NCI-H510A treated with DMSO at 0.1 percent for 48 hours (cell line): ENCODE measurements at regions not wholly inside any gene's neighbourhood (a gene's known extent, or its start where the extent isn't known, plus 50 kb on each side); places are given as distances from the start of the nearest gene placed in this dataset.

Source experiments
- DNase-seq: peaks from one replicate; lab custom pipeline; 2025; lab: John Stamatoyannopoulos, UW

- DNase-seq, result no peak
Observed at GRCh38 chr5:165559645-165560044, 2054.2 kb downstream of the MAT2B start.

GRCh38 chr5:165560648-165561047 lies 2055.2 kb downstream of the MAT2B start:
- no peak for DNase-seq

GRCh38 chr5:165565911-165566310 lies 2060.5 kb downstream of the MAT2B start:
- no peak for DNase-seq

- DNase-seq, result no peak
Observed at GRCh38 chr5:165569551-165569950, 2064.1 kb downstream of the MAT2B start.

GRCh38 chr5:165573445-165573844 lies 2068.0 kb downstream of the MAT2B start:
- no peak for DNase-seq

- no peak for DNase-seq
Observed at GRCh38 chr5:165574100-165574499, 2068.7 kb downstream of the MAT2B start.

GRCh38 chr5:165576678-165577275 lies 2071.4 kb downstream of the MAT2B start:
- no peak for DNase-seq

GRCh38 chr5:165579911-165580310 lies 2074.5 kb downstream of the MAT2B start:
- DNase-seq, result no peak

GRCh38 chr5:165594693-165595092 lies 2089.3 kb downstream of the MAT2B start:
- no peak for DNase-seq

- DNase-seq, result no peak
Observed at GRCh38 chr5:165602529-165602928, 2097.1 kb downstream of the MAT2B start.

- DNase-seq, result no peak
Observed at GRCh38 chr5:165607026-165607425, 2101.6 kb downstream of the MAT2B start.

- no peak for DNase-seq
Observed at GRCh38 chr5:165609871-165610270, 2104.5 kb downstream of the MAT2B start.

GRCh38 chr5:165616490-165617405 lies 2111.3 kb downstream of the MAT2B start:
- DNase-seq, result no peak

GRCh38 chr5:165617491-165617890 lies 2112.1 kb downstream of the MAT2B start:
- no peak for DNase-seq

- DNase-seq, result no peak
Observed at GRCh38 chr5:165620394-165620793, 2115.0 kb downstream of the MAT2B start.

GRCh38 chr5:165622864-165623536 lies 2117.6 kb downstream of the MAT2B start:
- no peak for DNase-seq

GRCh38 chr5:165624166-165624946 lies 2118.9 kb downstream of the MAT2B start:
- no peak for DNase-seq

- no peak for DNase-seq
Observed at GRCh38 chr5:165626161-165626560, 2120.7 kb downstream of the MAT2B start.

- DNase-seq, result no peak
Observed at GRCh38 chr5:165627548-165628170, 2122.2 kb downstream of the MAT2B start.

- DNase-seq, result peak; percentile 9
Observed at GRCh38 chr5:165630261-165630778, 2124.9 kb downstream of the MAT2B start.

- DNase-seq, result no peak
Observed at GRCh38 chr5:165631235-165631634, 2125.8 kb downstream of the MAT2B start.
